Keratinocyte (primary cell): ENCODE measurements at regions not wholly inside any gene's neighbourhood (a gene's known extent, or its start where the extent isn't known, plus 50 kb on each side); places are given as distances from the start of the nearest gene placed in this dataset.

Source experiments
- DNase-seq: peaks from one replicate; pipeline ENCODE4 v3.0.0-alpha.2; 2011; ENCODE audit warnings: low read depth, missing footprints, low spot score
- FAIRE-seq: peaks from 2 replicates; lab custom pipeline; 2011; peaks lifted over from hg19 to GRCh38; lab: Jason Lieb, UNC
- H2AFZ ChIP-seq: 2 replicates; pipeline ENCODE4 v1.6.0; 2012; ENCODE audit warnings: low read length, control low read depth, inconsistent platforms; ENCODE audit not compliant: control insufficient read depth
- H3K27ac ChIP-seq: 2 replicates; pipeline ENCODE4 v1.5.1; 2011; ENCODE audit warnings: low read length; ENCODE audit not compliant: control insufficient read depth, insufficient read depth
- H3K27me3 ChIP-seq: 3 replicates; pipeline ENCODE4 v1.6.0; 2011; ENCODE audit warnings: low read length; ENCODE audit not compliant: control insufficient read depth, insufficient read depth; ENCODE audit errors: extremely low read depth
- H3K36me3 ChIP-seq, 2 experiments: 2 replicates in 1 of 2; 3 replicates in 1 of 2; pipeline ENCODE4 v1.5.1; 2011; ENCODE audit warnings: low read length in 2 of 2, mild to moderate bottlenecking in 1 of 2; ENCODE audit not compliant: control insufficient read depth in 2 of 2, insufficient read depth in 2 of 2; ENCODE audit errors: extremely low read depth in 1 of 2
- H3K4me1 ChIP-seq: 3 replicates; pipeline ENCODE4 v1.5.1; 2011; ENCODE audit warnings: low read length; ENCODE audit not compliant: control insufficient read depth, insufficient read depth; ENCODE audit errors: extremely low read depth
- H3K4me2 ChIP-seq: 3 replicates; pipeline ENCODE4 v1.6.0; 2011; ENCODE audit warnings: low read depth, low read length; ENCODE audit not compliant: control insufficient read depth, insufficient read depth; ENCODE audit errors: extremely low read depth
- H3K4me3 ChIP-seq, 3 experiments: fragments of 200-600 bp in 1 of 3; sonication (generic) in 1 of 3; 2 replicates in 2 of 3; 3 replicates in 1 of 3; pipeline ENCODE4 v1.5.1; 2011 to 2016; ENCODE audit warnings: low read length in 3 of 3, mild to moderate bottlenecking in 3 of 3, control low read depth in 2 of 3, inconsistent platforms in 1 of 3, low read depth in 1 of 3, mixed read lengths in 1 of 3, mixed run types in 1 of 3, moderate library complexity in 1 of 3; ENCODE audit not compliant: control insufficient read depth in 2 of 3, insufficient read depth in 2 of 3; ENCODE audit errors: extremely low read depth in 1 of 3
- H3K79me2 ChIP-seq: 2 replicates; pipeline ENCODE4 v1.6.0; 2012; ENCODE audit warnings: low read length; ENCODE audit not compliant: control insufficient read depth, insufficient read depth
- H3K9ac ChIP-seq: 3 replicates; pipeline ENCODE4 v1.6.0; 2011; ENCODE audit warnings: low read length; ENCODE audit not compliant: control insufficient read depth, insufficient read depth; ENCODE audit errors: extremely low read depth
- H3K9me1 ChIP-seq: 3 replicates; pipeline ENCODE4 v1.6.0; 2011; ENCODE audit warnings: low read length; ENCODE audit not compliant: control insufficient read depth, insufficient read depth; ENCODE audit errors: extremely low read depth
- H3K9me3 ChIP-seq: 2 replicates; pipeline ENCODE4 v1.5.1; 2012; ENCODE audit warnings: low read depth, low read length; ENCODE audit not compliant: control insufficient read depth
- H4K20me1 ChIP-seq: 3 replicates; pipeline ENCODE4 v1.6.0; 2011; ENCODE audit warnings: low read length; ENCODE audit not compliant: control insufficient read depth, insufficient read depth; ENCODE audit errors: extremely low read depth
- EZH2 ChIP-seq: IDR thresholded peaks from one replicate; pipeline ENCODE4 v1.6.1; 2012; ENCODE audit warnings: inconsistent platforms, mild to moderate bottlenecking, low read length, moderate library complexity
- dilution Hi-C: fragments of 300-500 bp; cut with MboI; formaldehyde crosslinking; loops from one replicate; pipeline ENCODE4 v1.7.0; 2020; ENCODE audit warnings: low sequenced_read_pairs; ENCODE audit not compliant: extremely low pct_ligation_motif_present
- TF ChIP-seq, protein P1 (sequence below), 3 experiments: IDR thresholded peaks in 1 of 3; conservative IDR thresholded peaks in 1 of 3; optimal IDR thresholded peaks in 1 of 3; 2 replicates in 2 of 3; 3 replicates in 1 of 3; pipeline versions ENCODE3 to v1.5.1; 2011; ENCODE audit warnings: low read length in 3 of 3, mild to moderate bottlenecking in 3 of 3, moderate library complexity in 2 of 3, control low read depth in 1 of 3, inconsistent platforms in 1 of 3; ENCODE audit not compliant: insufficient read depth in 2 of 3; ENCODE audit errors: extremely low read depth in 1 of 3

DNA sequence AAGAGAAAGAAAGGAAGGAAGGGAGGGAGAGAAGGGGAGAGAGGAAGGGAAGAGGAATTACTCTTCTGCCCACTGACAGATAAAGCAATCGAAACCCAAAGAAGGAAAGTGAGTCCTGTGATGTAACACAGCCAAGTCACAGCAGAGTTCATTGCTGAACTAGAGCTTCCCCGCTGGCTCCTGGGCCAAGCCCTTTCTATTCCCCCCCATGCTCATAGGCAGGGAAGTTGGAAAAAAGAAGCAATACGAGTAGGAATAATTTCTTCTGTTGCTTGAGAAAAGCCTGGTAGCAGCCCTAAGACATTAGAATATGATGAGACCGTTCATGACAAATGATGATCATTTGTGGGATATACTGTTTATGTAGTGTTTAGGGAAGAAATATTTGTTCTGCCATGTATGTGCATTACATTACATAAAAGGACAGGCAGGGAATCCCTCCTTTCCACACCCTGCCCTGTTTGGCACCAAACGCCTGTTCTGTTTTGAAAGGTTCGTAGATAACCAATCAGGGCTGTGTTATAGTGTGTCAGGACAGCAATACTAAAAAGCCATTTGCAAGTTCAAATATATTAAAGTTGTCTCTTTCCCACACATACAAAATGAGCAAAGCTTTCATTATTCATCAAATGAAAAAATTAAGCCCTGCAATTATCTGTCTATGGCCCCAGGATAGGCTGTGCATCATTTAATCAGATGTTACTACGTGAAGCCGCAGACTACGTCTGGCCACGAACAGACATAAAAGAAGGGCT is 111.0 kb upstream of the TRPM1 start:
- Histone ChIP-seq H3K4me1 (peaks cover 20% of the 10 kb centered on the region), H3K9me1 (no peaks in the 10 kb centered on the region), H3K4me2 (no peak overlapping the region), H3K79me2 (no peaks in the 10 kb centered on the region), H3K36me3 (no peaks in the 10 kb centered on the region), H3K9me3 (no peaks in the 10 kb centered on the region), H3K9ac (no peak overlapping the region), H3K27ac (no peak overlapping the region), H2AFZ (no peak overlapping the region), H4K20me1 (no peaks in the 10 kb centered on the region), H3K4me3 (no peak overlapping the region), H3K27me3 (no peaks in the 10 kb centered on the region)
- FAIRE-seq (no peak), DNase-seq (no peak)
- dilution Hi-C loops = no loop called here
- TF ChIP-seq, protein P1, sequence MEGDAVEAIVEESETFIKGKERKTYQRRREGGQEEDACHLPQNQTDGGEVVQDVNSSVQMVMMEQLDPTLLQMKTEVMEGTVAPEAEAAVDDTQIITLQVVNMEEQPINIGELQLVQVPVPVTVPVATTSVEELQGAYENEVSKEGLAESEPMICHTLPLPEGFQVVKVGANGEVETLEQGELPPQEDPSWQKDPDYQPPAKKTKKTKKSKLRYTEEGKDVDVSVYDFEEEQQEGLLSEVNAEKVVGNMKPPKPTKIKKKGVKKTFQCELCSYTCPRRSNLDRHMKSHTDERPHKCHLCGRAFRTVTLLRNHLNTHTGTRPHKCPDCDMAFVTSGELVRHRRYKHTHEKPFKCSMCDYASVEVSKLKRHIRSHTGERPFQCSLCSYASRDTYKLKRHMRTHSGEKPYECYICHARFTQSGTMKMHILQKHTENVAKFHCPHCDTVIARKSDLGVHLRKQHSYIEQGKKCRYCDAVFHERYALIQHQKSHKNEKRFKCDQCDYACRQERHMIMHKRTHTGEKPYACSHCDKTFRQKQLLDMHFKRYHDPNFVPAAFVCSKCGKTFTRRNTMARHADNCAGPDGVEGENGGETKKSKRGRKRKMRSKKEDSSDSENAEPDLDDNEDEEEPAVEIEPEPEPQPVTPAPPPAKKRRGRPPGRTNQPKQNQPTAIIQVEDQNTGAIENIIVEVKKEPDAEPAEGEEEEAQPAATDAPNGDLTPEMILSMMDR (optimal IDR thresholded peaks at IDR 0.05 in 1 of 3, IDR thresholded peaks at IDR 0.05 in 1 of 3, conservative IDR thresholded peaks at IDR 0.05 in 1 of 3; ENCODE audit: extremely low read depth in 1 of 3, insufficient read depth in 2 of 3, low read length in 3 of 3) = no peak
- TF ChIP-seq EZH2 = no peak

DNA sequence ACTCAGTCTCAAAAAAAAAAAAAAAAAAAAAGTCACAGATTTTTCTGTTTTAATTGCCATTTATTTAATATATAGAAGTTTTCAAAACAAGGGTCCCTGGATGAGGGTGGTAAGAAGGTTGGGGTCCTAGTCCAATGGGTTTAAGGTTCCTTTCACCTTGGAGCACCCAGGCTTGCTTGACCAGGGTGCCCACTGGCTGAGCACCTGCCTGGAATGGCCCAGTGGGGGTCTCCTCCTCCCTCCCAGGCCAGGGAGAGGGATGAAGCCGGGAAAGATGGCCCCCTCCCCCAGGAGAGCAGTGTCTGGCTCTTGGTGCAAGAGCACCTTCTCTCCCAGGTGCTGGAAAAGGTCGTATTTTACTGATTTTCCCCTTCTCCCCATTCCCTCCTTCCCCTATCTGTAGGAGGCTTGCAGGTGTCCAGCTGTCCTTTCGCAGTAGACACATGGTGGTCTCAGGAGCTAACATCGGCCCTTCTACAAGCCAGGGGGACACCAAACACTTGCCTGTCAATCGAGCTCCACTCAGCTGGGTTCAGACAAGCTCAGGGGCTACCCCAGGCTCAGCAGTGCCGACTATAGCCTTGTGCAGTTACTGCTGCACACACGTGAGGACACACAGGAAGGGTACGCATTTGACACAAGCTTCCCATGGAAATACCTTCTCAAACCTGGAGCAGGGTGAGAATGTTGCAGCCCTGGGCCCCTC is 112.3 kb upstream of the KLF13 start:
- no peak overlapping the region for H2AFZ ChIP-seq
- H4K20me1 ChIP-seq = no peaks in the 10 kb centered on the region
- no peaks in the 10 kb centered on the region for H3K36me3 ChIP-seq
- no peaks in the 10 kb centered on the region for H3K79me2 ChIP-seq
- H3K4me3 ChIP-seq = no peak overlapping the region
- FAIRE-seq = no peak
- no peaks in the 10 kb centered on the region for H3K27me3 ChIP-seq
- no peak for DNase-seq
- H3K27ac ChIP-seq = no peak overlapping the region
- H3K9me1 ChIP-seq = no peaks in the 10 kb centered on the region
- H3K4me2 ChIP-seq = peak overlapping the region; percentile 56
- H3K4me1 ChIP-seq = peaks cover 20% of the 10 kb centered on the region
- no peak for TF ChIP-seq EZH2
- TF ChIP-seq, protein P1 (optimal IDR thresholded peaks at IDR 0.05 in 1 of 3, IDR thresholded peaks at IDR 0.05 in 1 of 3, conservative IDR thresholded peaks at IDR 0.05 in 1 of 3; ENCODE audit: extremely low read depth in 1 of 3, insufficient read depth in 2 of 3, low read length in 3 of 3) = peak; percentile 30 to 37 (median 35)
- no peaks in the 10 kb centered on the region for H3K9me3 ChIP-seq
- no peak overlapping the region for H3K9ac ChIP-seq
- dilution Hi-C loops = no loop called here
